Thyroid gland (tissue), 4 donors: ENCODE measurements at regions not wholly inside any gene's neighbourhood (a gene's known extent, or its start where the extent isn't known, plus 50 kb on each side); places are given as distances from the start of the nearest gene placed in this dataset.

Experiments
- DNase-seq, 2 donors: peaks; one replicate each; pipeline ENCODE4 v3.0.0-alpha.2; 2019
- H3K27ac ChIP-seq, 3 donors: fragments of 200-600 bp; sonication (generic); 1 replicate in 2 of 3; 2 replicates in 1 of 3; pipeline ENCODE4 v1.5.1; 2016 to 2019; ENCODE audit warnings: mild to moderate bottlenecking in 1 of 3, moderate library complexity in 1 of 3
- H3K27me3 ChIP-seq: fragments of 200-600 bp; sonication (generic); one replicate; pipeline ENCODE4 v1.5.1; 2019
- H3K36me3 ChIP-seq, 2 donors: fragments of 200-600 bp; sonication (generic); one replicate each; pipeline ENCODE4 v1.5.1; 2016 to 2019
- H3K4me1 ChIP-seq, 2 donors: fragments of 200-600 bp; sonication (generic); one replicate each; pipeline ENCODE4 v1.5.1; 2017 to 2019
- H3K4me3 ChIP-seq, 3 donors: fragments of 200-600 bp; sonication (generic); replicated peaks in 1 of 3; 1 replicate in 2 of 3; 2 replicates in 1 of 3; pipeline ENCODE4 v1.5.1; 2016; ENCODE audit warnings: mild to moderate bottlenecking in 1 of 3
- H3K9me3 ChIP-seq: fragments of 200-600 bp; sonication (generic); one replicate; pipeline ENCODE4 v1.5.1; 2017
- POLR2A ChIP-seq, 2 donors: fragments of 450-650 bp; IDR thresholded peaks; one replicate each; pipeline ENCODE4 v1.6.1; 2017; ENCODE audit warnings: antibody characterized with exemption in 2 of 2, mild to moderate bottlenecking in 2 of 2, moderate library complexity in 1 of 2
- WGBS, 2 donors: methylation state at CpG; one replicate each; pipeline ENCODE4 v1.1.5; 2017; 5-methylcytosine and 5-hydroxymethylcytosine counted together
- intact Hi-C: fragments of 100-400 bp; cut with DNase I; formaldehyde crosslinking; loops from one replicate; pipeline ENCODE4 v1.15.1; 2023
- TF ChIP-seq, protein P1 (sequence below), 6 experiments: fragments of 200-600 bp in 3 of 6; fragments of 450-650 bp in 3 of 6; sonication (generic) in 3 of 6; IDR thresholded peaks; one replicate each; pipeline ENCODE4 v1.5.1; 2016 to 2019; ENCODE audit warnings: antibody characterized with exemption in 6 of 6, mild to moderate bottlenecking in 2 of 6, inconsistent platforms in 1 of 6, moderate library complexity in 1 of 6

DNA sequence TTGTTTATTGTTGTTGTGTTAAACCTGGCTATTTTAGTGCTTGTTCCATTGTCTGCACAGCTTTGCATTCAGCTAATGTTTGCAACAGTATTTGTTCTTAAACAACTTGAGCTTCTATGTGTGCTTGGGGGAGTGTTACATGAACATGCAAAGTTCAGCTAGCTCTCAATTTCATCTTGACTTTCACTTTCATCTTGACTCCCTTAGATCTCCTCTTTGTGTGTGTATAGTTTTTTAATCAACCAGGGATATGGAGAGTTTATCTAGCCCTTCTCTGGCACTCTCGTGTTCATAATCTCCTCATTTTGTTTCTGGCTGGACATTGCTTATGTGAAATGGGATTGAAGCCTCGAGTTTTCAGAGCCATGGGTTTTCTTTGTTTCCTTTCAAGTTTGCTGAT is 212.4 kb upstream of the ZBTB20 start:
- WGBS, 2 donors = 43 to 49% methylated on average over 2 of the region's 2 CpGs
- no peak overlapping the region for H3K27ac ChIP-seq
- no peak for TF ChIP-seq POLR2A (IDR thresholded peaks at IDR 0.05)
- no peak overlapping the region for H3K4me3 ChIP-seq
- H3K27me3 ChIP-seq = no peaks in the 10 kb centered on the region
- no peaks in the 10 kb centered on the region for H3K9me3 ChIP-seq
- intact Hi-C loops = no loop called here
- no peaks in the 10 kb centered on the region for H3K4me1 ChIP-seq
- no peaks in the 10 kb centered on the region for H3K36me3 ChIP-seq
- no peak for DNase-seq

DNA sequence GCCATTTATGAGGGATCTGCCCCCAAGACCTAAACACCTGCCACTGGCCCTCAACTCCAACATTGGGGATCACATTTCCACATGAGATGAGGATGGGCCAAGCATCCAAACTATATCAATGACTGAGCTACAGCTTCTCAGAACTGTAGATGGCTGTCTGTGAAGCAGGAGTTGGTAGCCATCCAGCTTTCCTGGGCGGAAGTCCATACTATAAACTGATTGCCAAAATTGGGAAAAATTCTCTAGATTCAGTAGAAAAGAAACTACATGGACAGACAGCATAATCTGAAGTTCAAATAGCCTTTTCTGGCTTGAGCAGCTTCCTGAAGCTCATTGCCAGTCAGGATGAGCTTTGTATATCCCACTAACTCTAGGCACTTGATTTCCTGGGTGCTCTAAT is 214.7 kb upstream of the ZBTB20 start:
- DNase-seq = no peak
- Histone ChIP-seq H3K9me3 (no peaks in the 10 kb centered on the region), H3K4me1 (no peaks in the 10 kb centered on the region), H3K27me3 (no peaks in the 10 kb centered on the region), H3K36me3 (no peaks in the 10 kb centered on the region), H3K4me3 (no peak overlapping the region), H3K27ac (no peak overlapping the region)
- TF ChIP-seq, protein P1, sequence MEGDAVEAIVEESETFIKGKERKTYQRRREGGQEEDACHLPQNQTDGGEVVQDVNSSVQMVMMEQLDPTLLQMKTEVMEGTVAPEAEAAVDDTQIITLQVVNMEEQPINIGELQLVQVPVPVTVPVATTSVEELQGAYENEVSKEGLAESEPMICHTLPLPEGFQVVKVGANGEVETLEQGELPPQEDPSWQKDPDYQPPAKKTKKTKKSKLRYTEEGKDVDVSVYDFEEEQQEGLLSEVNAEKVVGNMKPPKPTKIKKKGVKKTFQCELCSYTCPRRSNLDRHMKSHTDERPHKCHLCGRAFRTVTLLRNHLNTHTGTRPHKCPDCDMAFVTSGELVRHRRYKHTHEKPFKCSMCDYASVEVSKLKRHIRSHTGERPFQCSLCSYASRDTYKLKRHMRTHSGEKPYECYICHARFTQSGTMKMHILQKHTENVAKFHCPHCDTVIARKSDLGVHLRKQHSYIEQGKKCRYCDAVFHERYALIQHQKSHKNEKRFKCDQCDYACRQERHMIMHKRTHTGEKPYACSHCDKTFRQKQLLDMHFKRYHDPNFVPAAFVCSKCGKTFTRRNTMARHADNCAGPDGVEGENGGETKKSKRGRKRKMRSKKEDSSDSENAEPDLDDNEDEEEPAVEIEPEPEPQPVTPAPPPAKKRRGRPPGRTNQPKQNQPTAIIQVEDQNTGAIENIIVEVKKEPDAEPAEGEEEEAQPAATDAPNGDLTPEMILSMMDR (IDR thresholded peaks at IDR 0.05) = no peak
- no peak for TF ChIP-seq POLR2A (IDR thresholded peaks at IDR 0.05)
- intact Hi-C loops = no loop called here
- 78 to 80% methylated on average over 1 of the region's 1 CpG for WGBS, 2 donors

DNA sequence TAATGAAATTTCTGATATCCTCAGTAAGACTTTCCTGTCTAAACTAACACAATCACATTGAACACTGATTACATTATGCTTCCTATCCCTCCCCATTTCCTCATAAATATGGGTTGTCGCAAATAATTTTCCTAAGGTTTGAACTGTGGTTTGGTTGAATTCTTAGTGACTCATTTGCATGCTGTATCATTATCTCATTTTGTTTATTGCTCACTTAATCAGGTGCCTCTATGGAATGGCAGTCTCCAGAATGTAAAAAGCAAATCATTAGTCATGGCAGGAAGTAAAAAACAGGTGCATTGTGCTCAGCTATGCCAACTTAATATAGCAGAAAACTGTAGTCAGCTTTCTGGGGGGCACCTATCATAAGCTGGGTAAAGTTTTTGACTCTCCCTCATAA is 216.0 kb upstream of the ZBTB20 start:
- H3K9me3 ChIP-seq = no peaks in the 10 kb centered on the region
- H3K27me3 ChIP-seq = no peaks in the 10 kb centered on the region
- H3K27ac ChIP-seq = no peak overlapping the region
- H3K4me3 ChIP-seq = no peak overlapping the region
- H3K4me1 ChIP-seq = no peaks in the 10 kb centered on the region
- TF ChIP-seq POLR2A (IDR thresholded peaks at IDR 0.05) = no peak
- TF ChIP-seq, protein P1 (IDR thresholded peaks at IDR 0.05) = no peak
- H3K36me3 ChIP-seq = no peaks in the 10 kb centered on the region
- 91 to 98% methylated on average over 1 of the region's 1 CpG for WGBS, 2 donors
- no peak for DNase-seq
- intact Hi-C loops = no loop called here

DNA sequence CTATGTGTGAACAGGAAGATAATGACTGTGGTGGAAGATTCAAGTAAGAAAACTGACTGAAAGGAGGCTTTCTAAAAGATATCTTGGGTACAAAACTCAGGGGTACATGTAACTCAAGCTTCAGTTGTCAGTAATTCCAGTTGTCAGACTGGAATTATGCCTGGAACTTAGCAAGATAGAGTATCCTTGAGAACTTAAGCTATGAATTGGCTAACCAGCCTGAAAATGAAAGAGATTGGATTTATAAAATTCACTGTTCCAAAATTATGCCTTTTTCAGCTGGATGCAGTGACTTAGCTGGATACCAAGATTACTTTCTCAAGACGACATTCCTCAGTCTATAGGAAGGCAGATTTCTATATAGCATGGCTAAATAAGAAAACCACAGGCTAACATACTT is 221.9 kb upstream of the ZBTB20 start:
- Histone ChIP-seq H3K4me1 (no peaks in the 10 kb centered on the region), H3K9me3 (no peaks in the 10 kb centered on the region), H3K27me3 (no peaks in the 10 kb centered on the region), H3K4me3 (no peak overlapping the region), H3K36me3 (no peaks in the 10 kb centered on the region), H3K27ac (no peak overlapping the region)
- TF ChIP-seq, protein P1 (IDR thresholded peaks at IDR 0.05) = no peak
- no peak for TF ChIP-seq POLR2A (IDR thresholded peaks at IDR 0.05)
- 54 to 77% methylated on average over 1 of the region's 1 CpG for WGBS, 2 donors
- intact Hi-C loops = no loop called here
- no peak for DNase-seq

DNA sequence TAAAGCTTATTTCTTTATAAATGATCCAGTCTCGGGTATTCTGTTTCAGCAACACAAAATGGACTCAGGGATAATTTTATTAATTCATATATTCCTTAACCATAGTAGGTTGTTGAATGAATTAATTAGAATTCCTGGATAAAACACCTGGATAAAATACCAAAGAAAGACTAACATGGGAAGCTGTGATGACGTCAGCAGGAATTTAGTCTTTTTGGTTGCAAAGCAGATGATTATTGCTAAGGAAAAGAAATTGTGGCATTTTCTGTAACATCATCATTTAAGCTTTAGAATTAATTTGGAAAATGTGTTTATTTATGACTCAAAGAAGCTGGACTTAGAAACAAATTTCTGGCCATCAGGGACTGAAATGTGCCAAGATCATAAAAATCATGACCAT is 228.3 kb upstream of the ZBTB20 start:
- no peaks in the 10 kb centered on the region for H3K9me3 ChIP-seq
- no peaks in the 10 kb centered on the region for H3K36me3 ChIP-seq
- no peaks in the 10 kb centered on the region for H3K4me1 ChIP-seq
- TF ChIP-seq, protein P1 (IDR thresholded peaks at IDR 0.05) = no peak
- TF ChIP-seq POLR2A (IDR thresholded peaks at IDR 0.05) = no peak
- intact Hi-C loops = no loop called here
- H3K27ac ChIP-seq = no peak overlapping the region
- WGBS, 2 donors = 92 to 93% methylated on average over 2 of the region's 2 CpGs
- no peak for DNase-seq
- H3K27me3 ChIP-seq = no peaks in the 10 kb centered on the region
- no peak overlapping the region for H3K4me3 ChIP-seq
